ENCODE measurements at regions not wholly inside any gene's neighbourhood (a gene's known extent, or its start where the extent isn't known, plus 50 kb on each side); places are given as distances from the start of the nearest gene placed in this dataset.

GRCh38 chr13:36750046-36750445, 69.0 kb upstream of the RFXAP start:
- no peak for DNase-seq

- DNase-seq: no peak
These were observed 68.6 kb upstream of the RFXAP start for GRCh38 chr13:36750461-36750860.

DNA sequence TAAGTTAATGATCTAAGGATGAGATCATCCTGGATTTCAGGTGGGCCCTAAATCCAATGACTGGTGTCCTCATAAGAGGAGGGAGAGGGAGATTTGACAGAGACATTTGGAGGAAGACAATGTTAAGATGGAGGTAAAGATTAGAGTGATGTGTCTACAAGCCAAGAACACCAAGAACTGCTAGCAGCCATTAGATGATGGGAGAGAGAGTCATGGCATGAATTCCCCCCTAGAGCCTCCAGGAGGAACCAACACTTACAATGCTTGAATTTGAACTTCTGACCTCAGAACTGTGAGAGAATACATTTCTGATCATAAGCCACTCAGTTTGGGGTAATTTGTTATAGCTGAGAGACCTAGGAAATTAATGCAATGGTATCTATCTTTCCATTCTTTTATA, 68.1 kb upstream of the RFXAP start:
- no peak for DNase-seq

GRCh38 chr13:36752673-36753072, 66.3 kb upstream of the RFXAP start:
- no peak for DNase-seq

DNA sequence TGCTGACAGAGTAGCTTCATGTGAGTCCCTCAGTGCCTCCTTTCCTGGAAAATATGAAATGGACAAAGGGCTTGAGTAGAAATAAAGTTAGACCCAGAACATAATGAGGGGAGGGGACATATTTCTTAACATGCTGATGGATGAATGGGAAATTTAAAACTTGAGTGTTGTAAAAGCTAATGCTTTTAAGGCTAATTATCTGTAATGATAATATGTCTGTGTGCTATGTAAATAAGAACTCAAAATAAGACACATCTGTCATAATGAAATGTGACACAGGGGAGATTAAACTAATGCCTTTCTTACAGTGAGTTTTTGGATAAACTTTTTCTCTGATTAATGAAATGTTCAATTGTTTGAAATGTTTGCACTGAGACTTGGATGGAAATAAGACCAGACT, 65.8 kb upstream of the RFXAP start:
- no peak for DNase-seq

GRCh38 chr13:36758345-36758744, 60.7 kb upstream of the RFXAP start:
- DNase-seq: peak; percentile 54

GRCh38 chr13:36763126-36763722, 55.8 kb upstream of the RFXAP start:
- DNase-seq: peak; percentile 12

DNA sequence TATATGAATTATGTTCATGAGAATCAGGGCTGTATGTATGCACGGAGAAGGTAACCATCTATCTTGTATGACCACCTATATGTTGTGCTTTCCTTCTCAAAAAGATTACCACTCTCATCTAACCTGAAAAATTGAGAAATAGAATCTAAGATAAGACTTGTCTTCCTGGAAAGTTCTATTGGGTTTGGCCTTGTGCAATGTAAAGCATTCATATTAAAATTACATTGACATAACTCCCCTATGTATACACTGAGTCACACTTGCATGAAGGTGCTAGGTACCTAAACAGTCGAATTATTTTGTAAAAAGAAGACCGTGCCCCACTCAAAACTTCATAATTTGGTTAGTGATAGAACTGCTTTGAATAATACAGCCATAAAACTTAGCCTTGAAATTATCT, 54.5 kb upstream of the RFXAP start:
- no peak for DNase-seq

- no peak for DNase-seq
These were observed 54.1 kb upstream of the RFXAP start for GRCh38 chr13:36764957-36765356.

DNA sequence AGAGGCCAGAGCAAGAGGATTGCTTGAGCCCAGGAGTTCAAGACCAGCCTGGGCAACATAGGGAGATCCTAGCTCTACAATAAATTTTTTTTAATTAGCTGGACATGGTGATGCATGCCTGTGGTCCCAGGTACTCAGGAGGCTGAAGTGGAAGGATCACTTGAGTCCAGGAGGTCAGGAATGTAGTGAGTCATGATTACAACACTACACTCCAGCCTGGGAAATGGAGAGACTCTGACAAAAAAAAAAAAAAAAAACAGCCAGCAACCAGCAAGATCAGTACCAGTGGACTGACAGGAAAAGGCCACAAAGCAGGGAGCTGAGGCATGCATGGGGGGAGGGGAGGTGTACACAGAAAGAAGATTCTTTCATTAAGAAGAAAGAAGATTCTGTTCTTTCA, 52.7 kb upstream of the RFXAP start:
- no peak for DNase-seq

GRCh38 chr13:36767276-36767675, 51.7 kb upstream of the RFXAP start:
- DNase-seq: no peak

- DNase-seq: no peak
These were observed 49.9 kb upstream of the RFXAP start for GRCh38 chr13:36769126-36769525.
